ENCODE measurements at regions not wholly inside any gene's neighbourhood (a gene's known extent, or its start where the extent isn't known, plus 50 kb on each side); places are given as distances from the start of the nearest gene placed in this dataset.

DNA sequence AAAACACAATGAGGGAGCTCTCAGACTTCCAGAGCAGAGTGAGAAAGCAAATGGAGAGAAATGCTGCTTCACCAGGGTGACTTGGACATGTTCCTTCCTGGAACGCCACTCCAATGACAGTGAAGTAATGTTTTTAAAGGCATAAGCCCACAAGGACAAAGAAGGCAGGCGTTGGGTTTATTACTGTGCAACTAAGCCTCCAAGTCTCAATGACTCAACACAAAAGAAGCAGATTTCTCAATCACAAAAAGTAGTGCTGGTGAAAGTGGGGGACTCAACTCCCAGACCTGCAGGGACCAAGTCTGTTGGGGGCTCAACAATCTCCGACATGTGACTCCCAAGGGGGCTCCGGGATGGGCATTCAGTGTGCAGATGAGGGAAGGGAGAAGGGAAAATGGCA lies 505.2 kb downstream of the BCL11B start:
- no peak for DNase-seq

DNA sequence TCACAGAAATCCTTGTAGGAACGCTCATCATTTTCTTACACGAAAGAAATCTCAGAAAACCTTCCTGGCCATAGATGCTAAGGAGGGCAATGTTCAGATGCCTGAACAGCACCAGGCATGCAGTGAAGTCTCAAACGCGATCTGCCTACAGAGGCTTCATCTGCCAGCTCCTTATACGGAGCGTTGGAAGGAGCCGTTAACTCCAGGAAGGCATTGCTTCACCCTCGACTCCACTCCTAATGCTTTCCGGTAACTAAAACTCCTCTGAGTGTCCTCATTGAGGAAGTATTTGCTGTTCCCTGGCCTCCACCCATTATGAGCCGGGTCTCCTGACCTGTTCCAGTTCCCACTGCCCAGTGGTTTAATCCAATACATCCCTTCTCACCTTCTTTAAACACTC lies 502.7 kb downstream of the BCL11B start:
- no peak for DNase-seq

DNA sequence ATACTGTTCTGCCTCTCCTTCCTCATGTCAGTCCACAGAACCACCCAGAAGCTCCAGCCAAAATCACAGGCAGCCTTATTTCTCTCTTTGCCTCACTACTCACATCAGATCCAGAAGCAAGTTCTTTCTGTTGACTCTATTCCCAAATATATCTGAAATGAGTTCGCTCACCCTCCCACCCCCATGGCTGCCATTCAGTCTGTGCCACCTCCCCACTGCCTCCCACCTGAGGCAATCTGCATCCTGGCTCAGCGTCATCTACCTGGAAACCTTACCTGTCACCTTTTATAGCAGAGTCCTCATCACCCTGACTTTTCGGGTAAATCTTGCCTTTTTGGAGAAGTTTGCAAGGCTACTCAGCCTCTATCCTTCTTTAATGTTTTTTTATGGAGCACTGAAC lies 501.8 kb downstream of the BCL11B start:
- no peak for DNase-seq

DNA sequence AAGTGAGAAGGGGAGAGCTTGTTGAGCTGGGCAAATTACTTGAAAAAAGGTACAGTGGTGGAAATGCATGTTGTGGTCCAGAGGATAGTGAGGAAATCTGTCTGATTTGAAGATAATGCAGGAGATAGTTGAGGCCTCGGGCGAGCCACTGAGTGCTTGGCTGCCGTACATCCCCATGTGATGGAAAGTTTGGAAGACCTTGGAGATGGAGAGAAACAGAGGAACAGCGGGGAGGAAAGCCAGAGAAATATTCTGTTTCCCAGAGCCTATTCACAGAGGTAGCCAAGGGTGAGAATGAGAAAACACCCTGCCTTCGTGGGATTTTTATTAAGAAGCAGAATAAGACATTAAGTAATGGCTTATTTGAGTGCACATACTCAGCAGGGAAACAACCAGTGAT lies 498.2 kb downstream of the BCL11B start:
- no peak for DNase-seq

DNA sequence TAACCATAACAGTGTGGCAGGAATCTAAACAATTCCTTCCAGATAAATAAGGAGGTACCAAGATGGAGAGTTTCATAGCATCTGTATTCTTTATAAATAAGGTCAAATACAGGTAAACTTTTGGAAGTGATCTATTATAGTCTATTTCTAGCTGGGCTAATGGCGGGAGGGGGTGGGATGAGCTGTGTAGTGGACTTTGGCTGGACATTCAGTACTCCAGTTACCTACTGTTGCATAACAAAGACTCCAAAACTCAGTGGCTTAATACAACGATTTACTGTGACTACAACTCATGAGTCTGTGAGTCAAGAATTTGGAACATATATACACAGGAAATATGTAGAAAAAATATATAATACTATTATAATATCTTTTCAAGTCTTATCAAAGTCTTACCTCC lies 496.1 kb downstream of the BCL11B start:
- DNase-seq, result no peak

DNA sequence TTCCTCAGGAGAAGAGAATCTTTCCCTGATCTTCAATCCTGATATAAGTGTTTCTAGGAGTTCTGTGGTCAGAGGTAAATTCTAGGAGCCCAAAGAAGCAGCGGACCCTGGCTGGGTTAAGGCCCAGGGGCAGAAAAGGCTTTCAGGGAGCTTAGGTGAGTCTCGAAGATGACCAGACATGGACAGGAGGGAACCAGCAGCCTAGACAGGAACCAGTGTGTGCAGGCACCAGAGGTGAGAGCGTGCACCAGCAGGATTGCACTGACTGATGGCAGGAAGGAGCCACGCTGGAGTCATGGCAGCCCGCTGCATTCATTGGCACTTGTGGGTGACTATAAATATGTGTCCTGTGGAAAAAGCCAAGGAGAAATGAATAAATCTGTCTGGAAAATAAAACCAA lies 489.9 kb downstream of the BCL11B start:
- no peak for DNase-seq

DNA sequence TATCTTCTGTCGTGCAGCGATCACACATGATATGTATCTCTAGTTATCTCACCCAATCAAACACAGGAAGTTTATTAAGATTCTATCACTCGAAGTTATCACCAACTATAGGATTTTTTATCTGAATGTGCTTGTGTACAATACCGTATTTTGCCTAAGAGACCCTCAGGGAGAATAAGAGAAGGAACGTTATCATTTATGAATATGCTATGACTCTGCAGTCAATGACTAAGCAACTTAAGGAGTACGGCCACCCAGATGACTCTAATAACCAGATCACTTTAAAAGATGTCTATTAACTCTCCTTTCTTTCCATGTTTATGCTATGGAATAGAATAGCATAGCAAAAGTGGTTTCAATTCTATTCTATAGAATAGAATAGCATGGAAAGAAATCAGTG lies 486.4 kb downstream of the BCL11B start:
- DNase-seq, result no peak

DNA sequence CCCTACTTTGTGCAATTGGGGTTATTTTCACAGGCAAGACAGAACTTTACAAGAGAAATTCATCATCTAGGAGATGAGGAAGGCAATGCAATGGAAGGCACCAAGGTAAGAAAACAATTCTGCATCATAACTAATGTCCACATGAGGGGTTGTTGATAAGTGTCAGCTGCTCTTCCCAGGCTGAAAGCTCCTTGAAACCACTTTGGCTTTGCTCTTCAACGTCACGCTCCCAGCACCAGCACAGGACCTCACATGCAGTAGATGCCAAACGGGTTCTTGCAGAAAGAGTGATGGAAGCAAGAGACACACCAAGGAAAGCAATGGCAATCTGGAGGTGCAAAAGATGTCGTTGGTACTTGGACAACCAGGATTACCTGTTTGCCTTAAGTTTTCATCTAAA lies 485.5 kb downstream of the BCL11B start:
- no peak for DNase-seq

DNA sequence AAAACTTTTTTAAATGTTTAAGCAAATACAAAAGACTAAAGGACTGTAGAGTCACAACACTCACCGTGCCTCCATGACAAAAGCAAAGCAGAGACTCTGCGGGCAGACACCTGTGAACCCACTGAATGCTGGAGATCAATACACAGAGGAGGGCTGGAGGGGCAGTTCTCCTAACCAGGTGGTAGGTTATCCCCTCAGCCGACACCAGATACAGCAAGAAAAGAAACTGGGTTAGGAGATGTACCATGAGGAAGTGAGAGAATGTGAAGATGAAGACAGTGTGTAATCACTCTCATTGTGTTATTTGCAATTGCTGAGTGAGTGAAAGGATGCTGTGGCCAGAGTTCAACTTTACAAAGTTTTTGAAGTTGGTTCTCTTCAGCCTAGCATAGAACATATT lies 480.3 kb downstream of the BCL11B start:
- DNase-seq, result no peak

DNA sequence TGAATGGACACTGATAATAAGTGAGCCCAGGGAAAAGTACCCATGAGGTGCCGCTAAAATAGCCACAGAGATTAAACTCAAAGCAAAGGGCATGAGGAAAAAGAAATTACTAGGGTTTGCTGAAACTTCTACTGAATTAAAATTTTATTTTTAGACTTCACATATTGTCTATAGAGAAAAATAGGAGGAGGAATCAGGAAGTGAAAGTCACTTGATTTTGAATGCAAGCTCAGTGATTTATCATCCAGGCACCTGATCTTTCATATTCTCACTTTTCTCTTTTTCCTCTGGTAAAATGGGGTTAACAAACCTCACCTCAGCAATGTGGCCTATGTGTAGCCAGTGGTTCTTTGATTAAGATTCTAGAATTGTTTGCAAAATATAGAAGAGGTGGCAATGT lies 479.8 kb downstream of the BCL11B start:
- DNase-seq, result no peak

DNA sequence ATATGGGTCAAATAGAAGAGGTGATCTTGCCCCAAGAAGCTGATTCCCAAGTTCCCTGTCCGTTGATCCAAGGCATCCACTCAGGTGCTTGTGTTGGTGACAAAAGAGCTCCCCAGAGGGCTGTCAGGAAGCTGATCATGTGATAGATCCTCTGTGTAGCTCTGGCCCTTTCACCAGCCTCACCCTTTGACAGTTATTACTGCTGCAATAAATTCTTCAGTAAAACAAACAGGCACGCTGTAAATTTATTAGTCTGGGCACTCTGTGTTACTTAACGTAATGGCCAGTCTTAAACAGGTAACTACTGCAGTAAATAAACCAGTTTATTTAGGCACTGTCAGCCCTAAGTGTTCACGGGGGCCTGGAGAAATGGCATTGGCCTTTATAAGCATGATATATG lies 473.9 kb downstream of the BCL11B start:
- no peak for DNase-seq

DNA sequence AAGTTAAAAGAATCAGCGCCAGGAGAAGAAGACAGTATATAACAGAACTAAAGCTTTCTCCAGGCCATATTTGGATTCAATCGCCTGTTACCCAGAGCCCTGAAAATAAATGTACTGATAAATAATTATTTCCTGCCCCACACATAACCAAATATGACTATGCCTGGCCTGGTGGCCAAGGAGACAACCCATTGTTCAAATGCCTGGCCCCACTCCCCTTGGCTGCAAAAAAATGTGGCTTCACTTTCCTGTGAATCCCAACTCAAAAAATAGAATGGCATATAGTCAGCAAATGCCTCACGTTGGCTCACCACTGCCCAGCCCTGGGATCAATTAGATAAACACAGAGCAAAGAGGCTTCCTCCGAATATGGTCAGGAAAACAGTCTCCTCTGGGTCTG lies 472.1 kb downstream of the BCL11B start:
- DNase-seq, result no peak

DNA sequence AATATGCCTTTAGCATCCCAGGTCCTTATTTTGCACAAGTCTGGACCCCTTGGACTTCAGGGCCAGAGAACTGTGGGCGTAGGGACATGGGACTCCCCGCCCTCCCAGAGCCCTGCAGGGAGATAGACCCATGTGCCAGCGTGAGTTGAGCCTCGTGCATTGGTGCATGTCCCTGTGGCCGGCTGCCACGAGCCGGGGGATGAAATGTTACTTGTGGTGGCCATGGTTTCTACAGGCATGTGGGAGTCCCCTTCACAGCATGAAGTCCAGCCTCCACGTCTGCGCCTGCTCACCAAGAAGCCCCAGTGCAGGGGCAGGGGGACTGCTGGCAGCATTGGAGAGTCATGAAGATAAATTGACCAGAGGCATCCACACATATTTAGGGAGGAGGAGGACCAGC lies 470.0 kb downstream of the BCL11B start:
- DNase-seq, result no peak

DNA sequence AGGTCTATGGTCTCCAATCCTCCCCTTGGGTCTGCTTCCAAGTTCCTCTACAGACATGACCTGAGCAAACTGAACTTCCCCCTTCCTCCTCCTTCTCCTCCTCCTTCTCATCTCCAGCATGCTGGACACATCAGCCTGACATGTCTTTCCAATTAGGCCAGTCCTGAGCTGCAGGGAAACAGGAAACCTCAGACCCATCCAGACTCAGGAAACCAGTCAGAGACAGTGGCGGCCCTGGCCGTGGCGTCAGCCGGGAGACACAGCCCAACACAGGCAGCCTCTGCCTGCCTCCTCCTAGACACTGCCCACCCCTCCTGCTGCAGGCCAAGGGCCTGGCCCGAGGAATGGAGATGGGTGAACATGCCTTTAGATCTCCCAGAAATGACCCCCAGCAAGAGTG lies 468.8 kb downstream of the BCL11B start:
- no peak for DNase-seq

DNA sequence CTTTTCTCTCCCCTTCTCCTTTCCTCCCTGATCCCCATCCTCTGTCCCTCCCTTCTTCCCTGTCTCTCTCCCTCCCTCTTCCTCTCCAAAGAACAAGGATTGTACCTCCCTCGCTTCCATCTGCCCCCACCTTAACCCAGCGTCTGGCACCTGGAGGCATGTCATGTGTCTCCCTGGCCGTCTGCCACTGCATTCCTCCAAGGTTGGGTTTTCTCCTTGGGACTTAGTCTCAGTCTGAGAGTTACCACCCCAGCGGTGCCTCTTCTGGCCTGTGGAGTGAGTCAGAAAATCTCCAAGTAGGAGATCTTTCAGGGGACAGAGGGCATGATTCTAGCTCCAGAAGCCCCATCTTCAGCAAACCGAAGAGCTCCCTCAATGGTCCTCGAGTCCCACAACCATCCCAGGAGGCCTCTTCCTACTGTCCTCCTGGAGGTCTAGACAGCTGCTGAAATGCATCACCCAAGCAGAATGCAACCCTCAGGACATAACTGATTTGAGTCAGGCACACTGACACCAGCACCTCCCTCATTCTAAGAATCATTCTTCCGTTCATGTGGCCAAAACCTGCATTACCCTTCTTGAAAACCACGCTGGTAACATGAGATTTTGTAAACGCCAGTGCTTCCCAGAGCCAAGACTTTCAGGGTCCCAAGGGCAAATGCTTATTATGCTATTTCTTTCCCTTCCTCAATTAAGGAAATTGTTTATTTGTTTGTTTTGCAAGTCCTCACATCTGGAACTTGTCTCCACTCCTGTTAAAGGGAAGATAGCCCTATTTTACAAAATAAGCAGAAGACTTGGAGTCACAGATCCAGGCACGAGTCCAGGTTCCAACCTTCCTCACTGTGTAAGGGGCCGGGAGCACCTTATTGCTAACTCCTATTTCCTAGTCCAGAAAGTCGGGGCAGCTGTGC lies 463.2 kb downstream of the BCL11B start:
- no peak for DNase-seq

DNA sequence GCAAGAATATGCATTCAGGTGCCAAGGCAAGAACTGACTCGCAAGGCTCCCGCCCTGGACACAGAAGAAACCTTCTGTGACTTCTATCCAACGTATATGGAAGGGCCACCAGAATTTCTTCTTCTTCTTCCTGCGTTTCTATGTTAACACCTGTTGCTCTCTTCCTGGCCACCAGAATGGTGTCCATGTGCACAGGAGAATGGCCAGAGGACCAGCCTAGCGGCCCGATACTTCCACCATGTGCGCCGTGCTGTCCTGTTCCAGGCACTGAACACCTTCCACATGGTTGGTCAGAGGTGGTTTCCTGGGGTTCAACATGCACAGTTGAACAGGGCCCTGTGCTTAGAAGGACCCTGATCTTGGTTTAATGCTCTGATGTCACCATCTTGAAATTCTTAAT lies 455.8 kb downstream of the BCL11B start:
- no peak for DNase-seq

DNA sequence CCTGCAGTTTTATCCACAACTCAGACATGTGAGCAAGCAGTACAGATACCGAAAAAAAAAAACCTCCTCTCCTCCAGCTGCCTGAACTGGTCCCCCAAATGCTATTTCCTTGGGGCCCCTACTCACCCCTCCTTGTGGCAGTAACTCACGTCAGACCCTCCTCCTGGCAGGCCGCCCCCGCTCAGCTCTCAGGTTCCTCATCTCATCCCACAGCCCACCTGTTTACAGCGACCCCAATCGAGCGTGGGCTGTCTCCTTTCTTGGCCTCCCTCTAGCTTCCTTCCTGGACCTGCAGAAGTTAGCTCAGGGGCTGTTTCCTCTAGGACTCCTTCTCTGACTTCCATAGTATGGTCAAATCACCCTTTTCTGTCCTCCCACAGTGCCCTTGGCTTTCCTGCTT lies 455.3 kb downstream of the BCL11B start:
- DNase-seq, result no peak

DNA sequence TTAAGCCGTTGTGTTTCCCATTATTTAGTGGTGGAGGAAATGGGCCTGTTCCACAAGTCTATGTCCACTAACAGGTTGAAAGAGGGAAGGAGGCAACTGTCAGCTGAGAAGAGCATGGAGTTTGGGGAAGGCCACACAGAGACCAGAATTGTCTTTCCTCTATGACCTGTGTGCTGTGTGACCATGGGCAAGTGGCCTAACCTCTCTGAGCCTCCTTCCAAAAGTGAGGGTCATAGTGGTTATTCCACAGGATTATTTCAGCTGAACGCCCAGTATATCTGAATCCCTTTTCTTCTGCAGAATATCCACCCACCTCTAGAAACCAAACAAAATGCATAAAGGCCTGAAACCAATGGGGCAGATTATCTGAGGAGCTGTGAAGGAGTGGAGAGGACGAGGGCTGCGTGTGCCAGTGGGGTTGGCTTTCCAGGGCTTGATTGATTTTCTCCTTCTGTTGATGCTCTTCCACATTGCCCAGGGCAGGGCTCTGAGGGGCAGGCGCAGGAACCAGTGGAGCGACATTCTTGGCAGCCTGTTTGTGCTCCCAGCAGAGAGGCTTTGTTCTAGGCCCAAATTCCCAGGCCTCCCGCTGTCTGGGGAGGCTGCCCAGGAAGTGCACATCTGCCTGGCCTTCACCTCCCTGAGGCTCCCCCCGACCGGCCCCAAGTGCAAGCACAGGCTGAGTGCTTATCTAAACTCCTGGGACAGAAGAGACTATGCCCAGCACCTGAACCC lies 452.7 kb downstream of the BCL11B start:
- no peak for DNase-seq

DNA sequence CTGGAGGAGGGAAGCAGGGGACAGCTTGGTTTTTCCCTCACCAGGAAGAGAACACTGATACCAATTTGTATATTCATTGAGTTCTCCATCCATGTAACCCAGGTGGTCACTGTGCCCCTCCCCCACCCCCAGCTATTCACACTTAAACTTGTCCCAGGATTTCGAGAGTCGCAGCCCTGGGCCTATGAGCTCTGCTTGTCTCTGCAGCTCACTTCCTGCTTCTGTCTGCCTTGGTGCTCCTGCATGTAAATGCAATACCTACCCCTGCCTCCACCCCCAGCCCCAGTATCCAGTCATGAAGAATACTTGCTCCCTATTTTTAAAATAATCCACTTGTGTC lies 452.2 kb downstream of the BCL11B start:
- DNase-seq, result no peak

DNA sequence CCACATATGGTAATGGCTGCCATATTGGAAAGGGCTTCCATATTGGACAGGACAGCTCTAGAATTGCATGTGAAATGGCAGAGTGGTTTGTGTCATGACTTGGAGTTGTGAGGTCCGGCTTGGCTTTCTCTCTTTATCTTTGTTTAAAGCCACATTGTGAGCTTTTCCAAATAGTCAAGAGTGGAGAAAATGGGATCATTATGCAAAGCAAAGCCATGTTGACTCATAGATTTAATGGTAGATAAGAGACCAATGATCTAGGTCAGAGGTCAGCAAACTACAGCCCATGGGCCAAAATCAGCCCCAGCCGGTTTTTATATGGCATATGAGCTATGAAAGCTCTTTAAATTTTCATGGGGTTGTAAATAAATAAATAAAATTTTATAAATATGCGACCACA lies 449.1 kb downstream of the BCL11B start:
- no peak for DNase-seq

DNA sequence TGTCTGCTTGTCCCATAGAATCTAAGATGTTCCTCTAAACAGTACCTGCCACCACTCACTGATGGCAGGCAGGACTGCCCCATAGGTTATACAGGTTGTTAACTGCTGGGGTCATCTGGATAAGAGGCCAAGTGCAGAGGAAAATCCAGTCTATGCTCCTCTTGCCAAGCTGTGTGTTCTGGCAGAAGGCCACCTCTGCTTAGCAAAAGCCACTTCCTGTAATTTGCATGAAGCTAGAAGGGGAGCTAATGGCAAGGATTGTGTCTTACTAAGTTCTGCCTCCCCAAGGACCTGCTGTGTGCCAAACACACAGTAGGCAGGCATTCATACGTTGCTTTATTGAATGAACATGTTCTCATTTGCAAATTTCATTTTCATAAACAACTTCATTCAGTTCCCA lies 445.4 kb downstream of the BCL11B start:
- no peak for DNase-seq

DNA sequence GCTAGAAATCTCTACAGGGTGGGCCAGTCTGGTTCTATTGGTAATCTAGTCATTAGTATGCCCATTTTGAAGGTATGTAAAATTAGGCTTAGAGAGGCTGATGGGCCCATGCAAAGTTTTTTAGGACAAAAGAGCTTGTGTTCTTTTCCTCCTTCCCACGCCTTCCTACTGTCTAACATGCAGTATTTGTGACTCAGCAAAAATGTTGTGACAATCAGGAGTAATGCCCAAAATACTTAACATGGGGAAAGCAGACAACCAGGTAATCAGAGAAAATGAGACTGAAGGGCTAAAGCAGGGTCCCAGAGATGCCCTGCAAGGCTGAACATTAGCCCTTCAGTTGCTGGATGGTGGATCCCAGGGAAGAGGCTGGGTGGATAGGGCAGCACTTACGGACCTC lies 437.9 kb downstream of the BCL11B start:
- no peak for DNase-seq

DNA sequence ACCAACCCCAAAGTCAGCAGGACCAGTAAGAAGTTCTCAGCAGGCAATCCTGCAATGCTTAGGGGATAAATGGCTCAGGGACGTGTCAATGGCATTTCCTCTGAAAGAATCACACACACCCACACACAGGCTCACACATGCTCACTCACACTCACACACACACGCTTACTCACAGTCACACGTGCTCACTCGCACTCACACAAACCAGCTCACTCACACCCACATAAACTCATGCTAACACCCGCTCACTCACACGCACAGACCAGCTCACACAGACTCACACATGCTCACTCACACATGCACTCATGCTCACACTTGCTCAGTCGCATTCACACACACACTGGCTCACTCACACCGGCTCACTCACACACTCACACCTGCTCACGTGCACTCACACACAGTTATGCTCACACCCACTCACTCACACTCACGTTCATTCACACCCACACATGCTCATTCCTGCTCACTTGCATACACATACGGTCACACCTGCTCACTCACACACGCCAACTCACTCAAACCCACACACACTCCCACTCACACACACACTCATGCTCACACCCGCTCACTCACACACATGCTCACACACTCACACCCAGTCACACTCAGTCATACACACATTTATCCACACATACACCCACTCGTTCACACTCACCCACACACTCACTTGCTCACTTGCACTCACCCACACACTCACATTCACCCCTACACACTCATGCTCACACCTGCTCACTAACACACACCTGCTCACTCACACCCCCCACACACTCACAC lies 436.8 kb downstream of the BCL11B start:
- no peak for DNase-seq

DNA sequence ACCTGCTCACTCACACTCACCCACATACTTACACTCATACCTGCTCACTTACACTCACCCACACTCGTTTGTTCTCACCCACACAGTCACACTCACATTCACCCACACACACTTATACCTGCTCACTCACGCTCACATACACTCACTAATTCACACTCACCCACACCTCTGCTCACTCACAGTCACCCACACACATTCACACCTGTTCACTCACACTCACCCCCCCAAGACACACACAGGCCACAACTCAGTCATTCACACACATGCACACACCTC lies 436.2 kb downstream of the BCL11B start:
- no peak for DNase-seq
